ENCODE measurements at regions not wholly inside any gene's neighbourhood (a gene's known extent, or its start where the extent isn't known, plus 50 kb on each side); places are given as distances from the start of the nearest gene placed in this dataset.

DNA sequence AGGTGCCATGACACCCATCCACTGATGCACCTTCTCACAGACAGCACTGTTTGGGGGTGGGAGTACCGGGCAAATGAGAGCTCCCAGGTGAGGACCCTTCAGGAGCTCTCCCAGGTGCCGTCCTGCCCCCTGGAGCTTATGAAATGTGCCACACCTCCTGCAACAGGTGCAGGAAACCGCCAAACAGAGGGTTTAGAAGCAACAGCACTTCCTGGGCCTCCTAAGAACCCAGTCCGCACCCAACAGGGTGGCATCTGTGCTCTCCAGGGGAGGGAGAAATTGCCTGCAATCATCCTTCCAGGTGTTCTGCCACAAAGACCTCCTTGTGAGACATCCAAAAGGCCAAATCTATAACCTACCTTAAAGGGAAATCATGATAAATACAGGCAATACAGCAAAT is 87.7 kb upstream of the ATP1B1 start:
- Histone ChIP-seq H3K36me3 (no peaks in the 10 kb centered on the region), H3K4me1 (no peaks in the 10 kb centered on the region), H3K27ac (no peak overlapping the region), H3K4me3 (no peak overlapping the region), H3K27me3 (no peaks in the 10 kb centered on the region), H3K9me3 (no peaks in the 10 kb centered on the region)
- no peak for DNase-seq
- ATAC-seq, result no peak
- no peak for TF ChIP-seq CTCF (IDR thresholded peaks at IDR 0.05)
- intact Hi-C loops (cut with DNase I), result no loop called here

- H3K27ac ChIP-seq, result no peak overlapping the region
- ATAC-seq (no peak), DNase-seq (no peak)
- H3K36me3 ChIP-seq, result no peaks in the 10 kb centered on the region
- H3K4me3 ChIP-seq, result no peak overlapping the region
- no peaks in the 10 kb centered on the region for H3K4me1 ChIP-seq
- intact Hi-C loops (cut with DNase I), result no loop called here
- TF ChIP-seq CTCF (IDR thresholded peaks at IDR 0.05), result no peak
- no peaks in the 10 kb centered on the region for H3K27me3 ChIP-seq
- no peaks in the 10 kb centered on the region for H3K9me3 ChIP-seq
Observed at GRCh38 chr1:169019419-169020058, 87.0 kb upstream of the ATP1B1 start.

- no peak for ATAC-seq
- intact Hi-C loops (cut with DNase I), result no loop called here
- Histone ChIP-seq H3K27ac (no peak overlapping the region), H3K4me1 (no peaks in the 10 kb centered on the region), H3K36me3 (no peaks in the 10 kb centered on the region), H3K4me3 (no peak overlapping the region), H3K27me3 (no peaks in the 10 kb centered on the region), H3K9me3 (no peaks in the 10 kb centered on the region)
- no peak for DNase-seq
- TF ChIP-seq CTCF (IDR thresholded peaks at IDR 0.05), result no peak
Observed at GRCh38 chr1:169020684-169021083, 85.8 kb upstream of the ATP1B1 start.

DNA sequence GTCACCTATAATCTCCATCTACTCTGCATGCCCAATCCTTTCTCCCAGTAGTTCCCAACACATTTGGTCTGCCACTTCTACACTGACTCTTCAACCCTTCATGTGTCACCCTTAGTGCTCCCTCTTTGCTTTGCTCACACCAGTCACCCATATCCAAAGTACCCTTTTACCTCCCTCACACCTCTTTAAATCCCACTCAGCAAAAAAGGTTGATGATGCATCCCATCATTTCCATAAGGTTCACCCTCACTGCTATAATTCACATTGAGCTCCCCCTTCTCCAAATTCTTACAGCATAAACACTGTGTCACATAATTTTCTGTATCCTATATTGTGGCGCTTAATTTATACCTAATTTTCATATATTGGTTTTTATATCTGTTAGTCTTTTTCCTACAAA is 83.8 kb upstream of the ATP1B1 start:
- ATAC-seq (no peak), DNase-seq (no peak)
- Histone ChIP-seq H3K36me3 (no peaks in the 10 kb centered on the region), H3K4me1 (no peaks in the 10 kb centered on the region), H3K9me3 (no peaks in the 10 kb centered on the region), H3K27ac (no peak overlapping the region), H3K4me3 (no peak overlapping the region), H3K27me3 (no peaks in the 10 kb centered on the region)
- no peak for TF ChIP-seq CTCF (IDR thresholded peaks at IDR 0.05)
- intact Hi-C loops (cut with DNase I), result no loop called here

- DNase-seq, result no peak
- ATAC-seq, result no peak
- H3K27ac ChIP-seq, result no peak overlapping the region
- H3K4me3 ChIP-seq, result no peak overlapping the region
- TF ChIP-seq CTCF (IDR thresholded peaks at IDR 0.05), result no peak
- H3K4me1 ChIP-seq, result no peaks in the 10 kb centered on the region
- H3K27me3 ChIP-seq, result no peaks in the 10 kb centered on the region
- H3K9me3 ChIP-seq, result no peaks in the 10 kb centered on the region
- intact Hi-C loops (cut with DNase I), result no loop called here
- H3K36me3 ChIP-seq, result no peaks in the 10 kb centered on the region
Observed at GRCh38 chr1:169024255-169024654, 82.2 kb upstream of the ATP1B1 start.

Measured in left lung (tissue), 4 donors.